Left renal cortex interstitium (tissue), 4 donors: ENCODE measurements at regions not wholly inside any gene's neighbourhood (a gene's known extent, or its start where the extent isn't known, plus 50 kb on each side); places are given as distances from the start of the nearest gene placed in this dataset.

ENCODE experiments used
- DNase-seq, 4 donors: peaks; one replicate each; pipeline ENCODE4 v3.0.0-alpha.2; 2013; ENCODE audit warnings: low read depth in 4 of 4, low spot score in 2 of 4, missing footprints in 1 of 4

GRCh38 chr2:195500879-195501278 lies 156.1 kb upstream of the SLC39A10 start:
- DNase-seq = no peak

GRCh38 chr2:195498839-195499490 lies 158.1 kb upstream of the SLC39A10 start:
- no peak for DNase-seq

- no peak for DNase-seq
These were observed 158.8 kb upstream of the SLC39A10 start for GRCh38 chr2:195498176-195498575.

GRCh38 chr2:195496991-195497390 lies 160.0 kb upstream of the SLC39A10 start:
- DNase-seq = no peak

- no peak for DNase-seq
These were observed 161.1 kb upstream of the SLC39A10 start for GRCh38 chr2:195495966-195496365.

GRCh38 chr2:195495351-195495750 lies 161.7 kb upstream of the SLC39A10 start:
- DNase-seq = no peak

GRCh38 chr2:195494451-195494850 lies 162.6 kb upstream of the SLC39A10 start:
- no peak for DNase-seq

- DNase-seq = no peak
These were observed 163.6 kb upstream of the SLC39A10 start for GRCh38 chr2:195493416-195493815.

GRCh38 chr2:195490319-195490718 lies 166.7 kb upstream of the SLC39A10 start:
- no peak for DNase-seq

GRCh38 chr2:195489101-195489500 lies 167.9 kb upstream of the SLC39A10 start:
- no peak for DNase-seq

GRCh38 chr2:195488567-195488966 lies 168.5 kb upstream of the SLC39A10 start:
- DNase-seq = no peak

- DNase-seq = no peak
These were observed 169.9 kb upstream of the SLC39A10 start for GRCh38 chr2:195486987-195487644.

GRCh38 chr2:195486520-195486919 lies 170.5 kb upstream of the SLC39A10 start:
- no peak for DNase-seq

- DNase-seq = no peak
These were observed 175.0 kb upstream of the SLC39A10 start for GRCh38 chr2:195482010-195482409.

GRCh38 chr2:195480121-195480520 lies 176.9 kb upstream of the SLC39A10 start:
- DNase-seq = no peak

GRCh38 chr2:195479407-195479806 lies 177.6 kb upstream of the SLC39A10 start:
- no peak for DNase-seq

GRCh38 chr2:195477996-195478382 lies 179.0 kb upstream of the SLC39A10 start:
- DNase-seq = no peak

- no peak for DNase-seq
These were observed 179.6 kb upstream of the SLC39A10 start for GRCh38 chr2:195477248-195477995.

- no peak for DNase-seq
These were observed 181.7 kb upstream of the SLC39A10 start for GRCh38 chr2:195475336-195475735.

GRCh38 chr2:195473862-195474261 lies 183.2 kb upstream of the SLC39A10 start:
- DNase-seq = no peak

GRCh38 chr2:195472501-195473234 lies 184.4 kb upstream of the SLC39A10 start:
- no peak for DNase-seq
